ENCODE measurements at regions not wholly inside any gene's neighbourhood (a gene's known extent, or its start where the extent isn't known, plus 50 kb on each side); places are given as distances from the start of the nearest gene placed in this dataset.

DNA sequence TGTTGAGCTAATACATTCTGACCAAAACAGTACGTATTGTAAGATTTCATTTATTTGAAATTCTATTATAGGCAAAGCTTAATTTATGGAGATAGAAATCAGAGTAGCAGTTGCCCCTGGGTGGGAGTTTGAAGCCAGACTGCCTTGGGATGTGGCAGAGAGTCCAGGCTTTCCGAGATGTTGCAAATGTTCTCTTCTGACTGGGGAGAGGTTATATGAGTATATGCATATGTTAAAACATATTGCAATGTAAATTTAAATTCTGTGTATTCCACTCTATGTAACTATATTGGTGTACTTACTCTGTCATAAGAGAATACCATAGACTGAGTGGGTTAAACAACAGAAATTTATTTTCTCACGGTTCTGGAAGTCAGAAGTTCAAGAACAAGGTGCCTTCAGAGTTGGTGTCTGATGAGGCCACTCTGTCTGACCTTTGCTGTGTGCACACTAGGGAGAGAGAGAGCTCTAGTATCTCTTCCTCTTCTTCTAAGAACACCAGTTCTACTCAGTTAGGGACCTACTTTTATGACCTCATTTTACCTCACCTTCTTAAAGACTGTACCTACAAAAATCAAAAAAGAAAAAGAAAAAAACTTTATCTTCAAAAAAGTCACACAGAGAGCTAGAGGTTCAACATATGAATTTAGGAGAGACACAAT, 299.3 kb upstream of the HS3ST1 start:
- no peak for ATAC-seq
- H3K4me1 ChIP-seq: no peaks in the 10 kb centered on the region
- TF ChIP-seq, protein P1, sequence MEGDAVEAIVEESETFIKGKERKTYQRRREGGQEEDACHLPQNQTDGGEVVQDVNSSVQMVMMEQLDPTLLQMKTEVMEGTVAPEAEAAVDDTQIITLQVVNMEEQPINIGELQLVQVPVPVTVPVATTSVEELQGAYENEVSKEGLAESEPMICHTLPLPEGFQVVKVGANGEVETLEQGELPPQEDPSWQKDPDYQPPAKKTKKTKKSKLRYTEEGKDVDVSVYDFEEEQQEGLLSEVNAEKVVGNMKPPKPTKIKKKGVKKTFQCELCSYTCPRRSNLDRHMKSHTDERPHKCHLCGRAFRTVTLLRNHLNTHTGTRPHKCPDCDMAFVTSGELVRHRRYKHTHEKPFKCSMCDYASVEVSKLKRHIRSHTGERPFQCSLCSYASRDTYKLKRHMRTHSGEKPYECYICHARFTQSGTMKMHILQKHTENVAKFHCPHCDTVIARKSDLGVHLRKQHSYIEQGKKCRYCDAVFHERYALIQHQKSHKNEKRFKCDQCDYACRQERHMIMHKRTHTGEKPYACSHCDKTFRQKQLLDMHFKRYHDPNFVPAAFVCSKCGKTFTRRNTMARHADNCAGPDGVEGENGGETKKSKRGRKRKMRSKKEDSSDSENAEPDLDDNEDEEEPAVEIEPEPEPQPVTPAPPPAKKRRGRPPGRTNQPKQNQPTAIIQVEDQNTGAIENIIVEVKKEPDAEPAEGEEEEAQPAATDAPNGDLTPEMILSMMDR (IDR thresholded peaks at IDR 0.05): no peak
- 54 to 66% methylated on average over 3 of the region's 3 CpGs for WGBS, 2 donors
- no peaks in the 10 kb centered on the region for H3K27me3 ChIP-seq
- FAIRE-seq: no peak
- DNase-seq: no peak
- H3K4me3 ChIP-seq: no peak overlapping the region
- no peaks in the 10 kb centered on the region for H3K36me3 ChIP-seq
- intact Hi-C loops (cut with DNase I): no loop called here
- H3K27ac ChIP-seq: no peak overlapping the region
- no peaks in the 10 kb centered on the region for H3K9me3 ChIP-seq

- Histone ChIP-seq H3K27ac (no peak overlapping the region), H3K4me1 (no peaks in the 10 kb centered on the region), H3K36me3 (no peaks in the 10 kb centered on the region), H3K4me3 (no peak overlapping the region), H3K27me3 (no peaks in the 10 kb centered on the region), H3K9me3 (no peaks in the 10 kb centered on the region)
- intact Hi-C loops (cut with DNase I): no loop called here
- TF ChIP-seq, protein P1 (IDR thresholded peaks at IDR 0.05): no peak
- ATAC-seq (no peak), DNase-seq (no peak), FAIRE-seq (no peak)
Observed at GRCh38 chr4:11724731-11725130, 296.0 kb upstream of the HS3ST1 start.

- FAIRE-seq (no peak), ATAC-seq (no peak), DNase-seq (no peak)
- intact Hi-C loops (cut with DNase I): no loop called here
- Histone ChIP-seq H3K9me3 (no peaks in the 10 kb centered on the region), H3K27me3 (no peaks in the 10 kb centered on the region), H3K4me1 (no peaks in the 10 kb centered on the region), H3K27ac (no peak overlapping the region), H3K4me3 (no peak overlapping the region), H3K36me3 (no peaks in the 10 kb centered on the region)
- WGBS, 2 donors: 53 to 62% methylated on average over 4 of the region's 4 CpGs
- TF ChIP-seq, protein P1 (IDR thresholded peaks at IDR 0.05): no peak
Observed at GRCh38 chr4:11722223-11722622, 293.5 kb upstream of the HS3ST1 start.

DNA sequence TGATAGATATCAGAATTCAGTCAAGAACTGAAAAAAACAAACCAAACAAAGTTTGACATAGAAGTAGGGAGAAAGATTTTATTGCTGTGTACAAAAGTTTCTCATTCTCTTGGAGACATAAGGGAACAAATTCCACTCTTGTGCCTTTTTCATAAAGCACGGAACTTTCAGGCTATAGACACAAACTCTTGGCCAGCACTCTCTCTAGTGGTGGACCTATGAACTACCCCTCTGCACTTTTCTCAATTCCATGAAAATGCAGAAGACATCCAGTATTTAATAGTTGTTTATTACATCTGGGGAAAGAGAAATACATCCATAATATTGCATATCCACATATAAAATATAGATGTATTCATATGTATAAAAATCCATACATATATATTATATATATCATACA, 291.6 kb upstream of the HS3ST1 start:
- ATAC-seq (peak in 3 of 4 donors; percentile 71 to 78 (median 72)), DNase-seq (no peak), FAIRE-seq (peak; percentile 67)
- WGBS, 2 donors: 0 to 3% methylated on average over 1 of the region's 1 CpG
- intact Hi-C loops (cut with DNase I): no loop called here
- Histone ChIP-seq H3K36me3 (no peaks in the 10 kb centered on the region), H3K4me3 (no peak overlapping the region), H3K27me3 (no peaks in the 10 kb centered on the region), H3K4me1 (no peaks in the 10 kb centered on the region), H3K9me3 (no peaks in the 10 kb centered on the region), H3K27ac (no peak overlapping the region)
- TF ChIP-seq, protein P1 (IDR thresholded peaks at IDR 0.05): peak; percentile 15 to 44 (median 30)

- no peaks in the 10 kb centered on the region for H3K36me3 ChIP-seq
- no peaks in the 10 kb centered on the region for H3K27me3 ChIP-seq
- WGBS, 2 donors: 61 to 80% methylated on average over 4 of the region's 4 CpGs
- no peaks in the 10 kb centered on the region for H3K9me3 ChIP-seq
- intact Hi-C loops (cut with DNase I): no loop called here
- no peak for ATAC-seq
- peak in 3 of 6 donors; percentile 24 to 59 (median 35) for DNase-seq
- no peaks in the 10 kb centered on the region for H3K4me1 ChIP-seq
- no peak overlapping the region for H3K27ac ChIP-seq
- no peak for FAIRE-seq
- no peak overlapping the region for H3K4me3 ChIP-seq
- TF ChIP-seq, protein P1 (IDR thresholded peaks at IDR 0.05): no peak
Observed at GRCh38 chr4:11719879-11720278, 291.2 kb upstream of the HS3ST1 start.

Measured in pancreas (tissue), 10 donors.